Superior temporal gyrus (tissue), 1 donor: ENCODE measurements at regions not wholly inside any gene's neighbourhood (a gene's known extent, or its start where the extent isn't known, plus 50 kb on each side); places are given as distances from the start of the nearest gene placed in this dataset.
A peak's percentile ranks its signal among the peaks of the same experiment; 100 is the strongest.
"Not testable (repeated sequence)": the region's sequence is repeated elsewhere in the genome, so short reads cannot be mapped to it uniquely, and the experiment has no call there.

Source experiments
- DNase-seq: peaks from one replicate; pipeline ENCODE4 v3.0.0-alpha.2; 2016; ENCODE audit errors: extremely low spot score

GRCh38 chr5:174624733-174625522 is 99.5 kb upstream of the MSX2 start:
- DNase-seq = no peak

GRCh38 chr5:174625591-174626350 is 98.6 kb upstream of the MSX2 start:
- peak; percentile 15 for DNase-seq

- DNase-seq = no peak
Observed at GRCh38 chr5:174626369-174626920, 97.9 kb upstream of the MSX2 start.

- DNase-seq = no peak
Observed at GRCh38 chr5:174636094-174636493, 88.3 kb upstream of the MSX2 start.

GRCh38 chr5:174642816-174643405 is 81.5 kb upstream of the MSX2 start:
- DNase-seq = no peak

GRCh38 chr5:174644436-174644835 is 79.9 kb upstream of the MSX2 start:
- no peak for DNase-seq

GRCh38 chr5:174644923-174645322 is 79.5 kb upstream of the MSX2 start:
- DNase-seq = no peak

GRCh38 chr5:174645677-174646076 is 78.7 kb upstream of the MSX2 start:
- DNase-seq = no peak

GRCh38 chr5:174648618-174649017 is 75.8 kb upstream of the MSX2 start:
- DNase-seq = not testable (repeated sequence)

- DNase-seq = no peak
Observed at GRCh38 chr5:174649391-174649790, 75.0 kb upstream of the MSX2 start.

- DNase-seq = no peak
Observed at GRCh38 chr5:174654442-174654841, 69.9 kb upstream of the MSX2 start.

GRCh38 chr5:174655351-174655750 is 69.0 kb upstream of the MSX2 start:
- no peak for DNase-seq

GRCh38 chr5:174664180-174664850 is 60.1 kb upstream of the MSX2 start:
- DNase-seq = no peak

GRCh38 chr5:174665347-174665746 is 59.0 kb upstream of the MSX2 start:
- DNase-seq = no peak

- DNase-seq = no peak
Observed at GRCh38 chr5:174667526-174667925, 56.9 kb upstream of the MSX2 start.

- no peak for DNase-seq
Observed at GRCh38 chr5:174668349-174668748, 56.0 kb upstream of the MSX2 start.
